Hematopoietic multipotent progenitor cell treated with erythropoietin and hydrocortisone succinate and interleukin-3 and kit ligand, for 8 days (in vitro differentiated cells): ENCODE measurements at regions not wholly inside any gene's neighbourhood (a gene's known extent, or its start where the extent isn't known, plus 50 kb on each side); places are given as distances from the start of the nearest gene placed in this dataset.

Source experiments
- DNase-seq: peaks from one replicate; pipeline ENCODE4 v3.0.0-alpha.2; 2015

DNA sequence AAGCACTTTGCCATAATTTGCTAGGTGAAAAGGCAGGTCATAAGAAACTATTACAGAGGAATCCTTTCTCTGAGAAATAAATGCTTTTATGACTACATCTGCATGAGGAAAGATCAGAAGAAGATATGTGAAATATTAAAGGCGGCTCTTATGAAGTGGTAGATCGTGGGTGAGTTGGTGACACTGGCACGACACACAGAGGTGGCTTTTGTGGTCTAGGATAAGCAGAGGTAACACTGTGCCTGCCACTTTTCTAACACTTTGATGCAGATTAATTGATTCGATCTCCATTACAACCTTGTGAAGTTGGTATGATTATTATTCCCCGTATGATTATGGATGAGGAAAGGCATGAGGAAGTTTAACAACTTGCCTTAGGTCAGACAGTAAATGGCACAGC is 60.0 kb upstream of the ELK3 start:
- DNase-seq = no peak

DNA sequence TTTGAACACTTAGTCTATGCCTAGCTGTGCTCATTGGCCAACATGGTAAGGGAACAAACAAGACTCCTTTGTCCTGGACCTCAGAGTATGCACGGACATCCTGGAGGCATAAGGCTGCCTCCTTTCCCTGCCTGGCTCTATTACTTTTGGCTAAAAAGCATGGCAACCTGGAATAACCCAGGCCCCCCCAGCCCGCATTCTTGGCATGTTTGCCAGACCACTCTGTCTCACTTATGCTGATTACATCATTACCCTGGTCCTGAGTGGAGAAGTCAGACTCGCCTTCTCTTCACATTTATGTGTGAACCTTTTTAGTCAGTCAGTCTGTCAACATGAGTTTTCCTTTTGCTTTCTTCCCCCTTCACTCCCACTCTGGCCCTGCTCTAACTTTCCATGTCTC is 58.0 kb upstream of the ELK3 start:
- no peak for DNase-seq

DNA sequence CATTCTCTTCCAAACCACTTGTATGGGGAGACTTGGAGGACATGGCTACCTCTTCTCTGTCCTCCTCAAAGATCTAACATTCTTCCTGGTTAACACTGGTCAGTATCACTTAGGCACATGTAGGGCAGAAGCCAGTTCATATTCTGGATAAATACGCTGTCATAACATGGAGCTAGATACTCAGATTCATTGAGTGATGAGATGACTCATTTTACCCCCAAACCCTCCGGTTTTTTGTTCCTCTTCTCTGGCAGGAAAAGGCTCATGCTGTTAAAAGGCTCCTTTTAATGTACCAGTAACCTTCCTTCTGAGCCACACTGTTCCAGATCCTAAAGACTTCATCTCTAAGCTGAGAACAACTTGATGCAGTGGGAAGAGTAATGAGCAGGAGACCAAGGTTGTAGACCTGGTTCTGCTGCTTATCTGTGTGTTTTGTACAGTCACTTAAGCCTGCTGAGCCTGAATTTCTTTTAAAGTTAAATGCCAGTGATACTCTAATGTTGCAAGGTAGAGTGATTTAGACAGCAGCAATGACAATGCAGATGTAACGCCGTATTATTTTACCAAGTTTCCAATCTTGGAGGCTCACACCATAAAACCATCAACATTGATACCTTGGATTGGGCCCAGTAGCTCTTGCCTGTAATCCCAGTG is 57.3 kb upstream of the ELK3 start:
- no peak for DNase-seq

DNA sequence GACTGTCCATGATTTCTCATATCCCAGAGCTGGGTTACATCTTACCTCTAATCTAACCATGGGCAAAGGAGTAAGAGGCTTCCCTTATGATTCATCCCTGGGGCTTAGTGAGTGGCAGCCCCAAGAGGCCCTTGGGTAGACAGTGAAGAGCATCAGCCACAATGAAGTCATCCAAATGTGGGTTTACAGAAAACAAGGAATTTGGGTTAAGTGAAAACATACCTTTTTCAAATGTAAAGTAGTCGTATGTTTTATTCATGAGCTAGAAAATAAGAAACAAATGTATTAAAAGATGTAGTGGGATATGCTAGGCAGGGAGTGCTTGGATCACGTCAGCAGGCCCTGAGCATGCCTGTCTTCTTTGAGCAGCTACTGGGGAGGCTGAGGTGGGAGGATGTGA is 54.0 kb upstream of the ELK3 start:
- DNase-seq = no peak

DNA sequence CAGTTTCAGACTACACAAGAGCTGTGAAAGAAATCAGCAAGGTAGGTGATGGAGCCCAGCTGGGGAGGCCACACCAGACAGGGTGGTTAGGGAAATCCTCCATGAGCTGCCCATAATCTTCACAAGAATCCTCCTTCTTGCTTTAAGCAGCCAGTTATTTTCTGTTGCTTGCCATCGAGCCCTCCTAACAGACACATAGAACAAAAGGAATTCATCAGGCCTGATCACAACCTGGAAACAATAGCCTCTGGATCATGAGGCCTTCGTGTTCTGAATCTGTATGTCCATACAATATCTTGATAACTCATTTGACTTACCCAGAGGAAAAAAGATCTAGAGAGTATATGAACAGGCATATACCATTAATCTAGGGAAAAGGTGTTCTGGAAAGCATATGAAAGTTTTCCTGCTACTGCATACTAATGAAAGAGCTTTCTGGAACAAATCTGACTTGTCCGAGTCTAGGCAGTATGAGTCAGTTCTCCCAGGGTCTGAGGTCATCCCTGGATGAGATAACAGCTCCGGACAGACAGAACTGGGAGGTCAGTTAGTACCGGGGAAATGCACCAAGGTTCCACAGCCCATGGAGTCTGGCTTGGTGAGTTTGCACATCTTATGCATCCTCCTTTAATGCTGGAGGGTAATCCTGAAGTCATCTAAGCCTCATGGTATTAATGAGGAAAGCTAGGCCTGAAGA is 52.8 kb upstream of the ELK3 start:
- DNase-seq = no peak

DNA sequence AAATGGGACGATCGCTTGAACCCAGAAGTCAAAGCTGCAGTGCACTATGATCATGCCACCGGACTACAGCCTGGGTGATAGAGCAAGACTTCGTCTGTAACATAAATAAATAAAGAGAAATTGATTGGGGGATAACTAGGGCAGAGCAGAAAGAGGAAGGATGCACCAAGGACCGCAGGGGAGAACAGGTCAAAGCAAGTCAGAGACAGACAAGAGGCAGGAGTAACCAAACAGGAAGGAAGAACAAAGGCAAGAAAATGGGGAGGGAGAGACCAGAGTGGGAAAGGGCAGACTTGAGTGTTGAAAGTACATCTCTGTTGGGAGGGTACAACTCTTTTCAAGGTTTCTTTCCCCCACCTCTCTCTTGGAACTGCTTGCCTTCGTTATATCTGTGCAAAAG is 50.8 kb upstream of the ELK3 start:
- DNase-seq = no peak

DNA sequence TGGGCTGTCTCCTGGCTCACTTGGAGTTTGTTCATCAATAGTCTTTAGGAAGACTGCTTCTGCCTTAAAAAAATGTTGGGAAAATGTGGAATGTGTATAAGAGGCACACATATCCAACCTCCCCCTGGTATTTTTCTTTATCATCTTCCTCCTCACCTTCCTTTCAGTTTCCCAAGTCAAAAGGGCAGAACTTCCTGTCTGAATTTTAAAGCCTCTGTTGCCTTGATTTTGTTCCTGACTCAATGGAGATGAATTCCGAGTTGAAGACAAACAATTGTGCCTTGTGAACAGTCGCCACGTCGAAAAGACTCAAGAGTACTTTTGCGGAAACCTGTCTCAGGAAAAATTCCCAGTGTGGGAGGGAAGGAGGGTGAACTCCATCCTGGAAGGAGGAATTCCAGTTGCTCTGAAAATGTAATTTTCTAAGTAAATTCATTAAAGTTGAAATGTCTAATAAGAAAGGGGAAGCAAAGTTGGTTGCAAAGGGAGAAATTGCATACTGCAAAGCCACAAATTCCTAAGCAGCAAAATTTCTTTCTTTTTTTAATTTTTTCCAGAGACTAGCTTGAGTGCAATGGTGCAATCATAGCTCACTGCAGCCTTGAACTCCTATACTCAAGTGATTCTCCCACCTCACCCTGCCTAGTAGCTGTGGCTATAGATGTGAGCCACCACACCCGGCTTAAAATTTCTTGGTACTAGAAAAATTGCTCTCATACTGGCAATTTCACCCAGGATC is 50.2 kb upstream of the ELK3 start:
- DNase-seq = no peak
